Activated gamma-delta T cell (primary cell): ENCODE measurements at regions not wholly inside any gene's neighbourhood (a gene's known extent, or its start where the extent isn't known, plus 50 kb on each side); places are given as distances from the start of the nearest gene placed in this dataset.
"Not testable (repeated sequence)": the region's sequence is repeated elsewhere in the genome, so short reads cannot be mapped to it uniquely, and the experiment has no call there.

ENCODE experiments used
- DNase-seq: peaks from one replicate; lab custom pipeline; 2025; lab: John Stamatoyannopoulos, UW

DNA sequence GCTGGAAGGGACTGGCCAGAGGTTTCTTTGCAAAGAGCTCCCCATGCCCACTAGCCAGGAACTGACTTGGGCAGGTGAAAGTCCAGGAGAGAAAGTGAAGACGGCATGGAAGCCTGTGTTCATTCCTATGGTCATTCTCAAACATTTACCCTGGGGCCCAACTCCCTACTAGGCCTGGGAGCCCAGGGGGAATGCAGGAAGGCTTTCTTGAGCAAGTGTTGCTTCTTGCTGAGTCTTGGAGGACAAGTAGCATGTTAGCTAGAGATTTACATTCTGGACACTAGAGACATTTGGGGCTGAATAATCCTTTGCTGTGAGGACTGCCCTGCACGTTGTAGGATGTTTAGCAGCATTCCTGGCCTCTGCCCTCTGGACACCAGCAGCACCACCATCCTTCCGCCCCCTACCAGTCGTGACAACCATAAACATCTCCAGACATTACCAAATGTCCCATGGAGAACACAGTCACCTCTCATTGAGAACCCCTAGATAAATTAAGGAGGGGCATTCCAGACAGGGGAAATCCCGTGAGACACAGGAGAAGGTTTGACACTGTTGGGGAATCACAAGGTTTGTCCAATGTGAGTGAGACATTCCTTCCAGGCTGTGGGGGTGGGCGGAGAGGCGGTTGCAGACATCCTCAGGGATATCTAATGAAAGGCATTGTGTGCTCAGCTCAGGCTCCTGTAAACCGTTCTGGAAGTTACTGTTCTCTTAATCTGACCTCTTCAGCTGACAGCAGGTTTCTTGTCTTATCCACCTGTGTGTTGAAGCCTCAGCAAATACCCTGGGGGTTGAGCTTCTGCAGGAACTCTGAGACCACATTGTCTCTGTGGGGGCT, 236.2 kb downstream of the TLE3 start:
- no peak for DNase-seq

DNA sequence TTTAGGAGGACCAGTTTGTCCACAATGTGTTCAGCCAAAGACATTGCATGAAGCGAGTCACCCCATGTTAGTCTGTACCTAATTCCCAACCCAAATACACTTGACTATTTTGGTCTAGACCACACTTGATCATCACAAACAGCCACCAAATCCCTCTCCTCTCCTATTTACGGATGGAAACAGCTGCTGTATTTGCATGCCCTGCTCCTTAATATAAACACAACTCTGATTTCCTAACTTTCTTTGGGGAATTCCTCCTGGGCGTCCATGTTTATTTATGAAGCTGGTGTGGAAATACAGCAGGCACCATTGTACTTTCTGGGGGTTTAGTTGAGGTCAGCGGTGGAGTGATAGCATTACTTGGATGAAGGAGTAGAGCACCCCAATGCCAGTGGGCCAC, 235.2 kb downstream of the TLE3 start:
- DNase-seq = no peak

DNA sequence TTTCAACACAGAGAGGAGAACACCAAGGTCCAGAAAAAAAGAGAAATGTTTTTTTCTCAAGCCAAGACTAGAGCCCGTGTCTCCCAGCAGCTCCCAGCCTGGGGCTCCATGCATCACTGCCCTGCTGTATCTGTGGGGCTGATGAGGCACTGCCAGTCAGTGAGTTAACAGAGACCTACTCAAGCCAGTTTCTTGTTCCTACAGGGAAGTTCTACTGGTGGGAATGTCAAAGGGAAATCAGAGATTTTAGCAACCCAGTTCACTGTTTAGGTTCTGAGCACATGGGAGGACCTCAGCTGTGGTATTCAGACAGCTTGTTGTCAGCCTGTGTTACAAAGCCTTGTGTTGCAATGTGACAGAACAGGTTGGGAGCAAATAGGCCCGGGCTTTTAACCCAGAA, 234.3 kb downstream of the TLE3 start:
- no peak for DNase-seq

DNA sequence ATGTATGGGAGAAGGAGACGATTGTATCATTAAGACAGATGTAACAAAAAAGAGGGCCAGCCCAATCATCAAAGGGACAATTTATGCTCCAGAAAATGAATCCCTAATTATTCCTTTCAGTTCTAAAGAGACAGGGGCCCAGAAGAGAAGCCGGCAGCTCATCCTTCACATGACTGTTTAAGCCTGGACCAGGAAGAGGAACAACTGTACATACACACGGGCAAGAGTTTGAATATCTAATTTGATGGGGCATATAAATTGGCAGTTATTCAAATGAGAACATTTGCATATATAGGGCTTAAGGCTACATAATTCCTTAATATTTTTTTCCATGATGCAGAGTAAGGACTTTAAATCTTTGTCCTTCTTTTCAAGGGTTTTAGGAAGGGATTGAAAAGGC, 232.3 kb downstream of the TLE3 start:
- DNase-seq = no peak

DNA sequence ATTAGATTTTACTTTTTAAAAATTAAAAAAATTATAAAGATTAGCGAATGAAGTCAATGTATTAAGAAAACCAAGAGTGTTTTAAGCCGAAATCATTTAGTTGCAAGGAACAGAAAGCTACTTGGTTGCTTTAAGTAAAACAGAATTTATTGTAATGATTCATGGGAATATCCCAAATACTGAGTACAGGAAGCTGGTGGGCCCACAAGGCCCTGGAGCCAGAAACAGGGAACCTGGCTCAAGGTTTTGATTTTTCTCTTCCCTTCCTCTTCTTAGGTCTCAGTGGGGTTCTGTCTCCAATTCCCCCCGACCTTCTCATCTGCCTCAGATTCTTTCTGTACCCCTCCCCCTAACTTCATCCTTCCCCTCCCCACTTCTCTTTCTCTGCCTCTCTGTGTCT, 229.0 kb downstream of the TLE3 start:
- no peak for DNase-seq

DNA sequence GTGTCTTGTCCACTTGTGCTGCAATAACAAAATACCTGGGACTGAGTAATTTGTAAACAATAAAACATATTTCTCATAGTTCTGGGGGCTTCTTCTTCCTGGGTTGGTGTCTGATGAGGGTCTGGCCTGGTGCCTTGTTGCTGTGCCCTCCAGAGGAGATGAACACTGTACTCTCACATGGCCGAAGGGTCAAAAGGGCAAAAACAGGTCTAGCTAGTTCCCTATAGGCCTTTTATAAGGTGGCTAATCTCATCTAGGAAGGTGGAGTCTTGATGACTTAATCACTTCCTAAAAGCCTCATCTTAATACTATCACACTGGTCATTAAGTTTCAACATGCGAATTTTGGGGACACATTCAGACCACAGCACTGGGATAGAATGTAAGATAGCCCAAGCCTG, 228.4 kb downstream of the TLE3 start:
- DNase-seq = no peak

DNA sequence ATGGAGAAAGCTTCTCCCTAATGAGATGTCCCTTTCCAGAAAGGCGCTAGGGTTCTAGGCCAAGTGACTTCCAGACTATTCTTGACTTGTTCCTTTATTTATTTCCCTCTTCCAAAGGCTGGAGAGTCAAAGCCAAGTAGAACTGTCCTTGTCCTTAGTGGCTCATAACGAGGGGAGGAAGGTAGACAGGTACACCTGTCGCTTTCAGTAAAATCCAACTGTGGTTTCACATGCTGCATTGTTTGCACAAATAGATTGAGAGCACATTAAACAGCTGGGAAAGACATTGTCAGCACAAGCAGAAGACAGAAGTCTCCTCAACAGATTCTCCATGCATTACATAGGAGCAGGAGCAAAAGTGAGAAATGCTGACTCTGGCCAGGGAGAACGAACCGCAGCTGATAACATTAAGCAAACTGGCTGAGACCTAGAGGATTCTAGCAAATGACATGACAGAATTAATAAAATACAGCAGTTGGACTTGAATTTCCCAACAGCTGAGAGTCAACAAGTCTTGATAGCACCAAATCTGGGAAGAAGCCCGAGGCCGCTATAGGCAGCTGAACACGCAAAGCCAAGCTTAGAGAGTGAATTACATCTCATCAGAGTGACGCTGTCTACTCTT, 227.7 kb downstream of the TLE3 start:
- no peak for DNase-seq

DNA sequence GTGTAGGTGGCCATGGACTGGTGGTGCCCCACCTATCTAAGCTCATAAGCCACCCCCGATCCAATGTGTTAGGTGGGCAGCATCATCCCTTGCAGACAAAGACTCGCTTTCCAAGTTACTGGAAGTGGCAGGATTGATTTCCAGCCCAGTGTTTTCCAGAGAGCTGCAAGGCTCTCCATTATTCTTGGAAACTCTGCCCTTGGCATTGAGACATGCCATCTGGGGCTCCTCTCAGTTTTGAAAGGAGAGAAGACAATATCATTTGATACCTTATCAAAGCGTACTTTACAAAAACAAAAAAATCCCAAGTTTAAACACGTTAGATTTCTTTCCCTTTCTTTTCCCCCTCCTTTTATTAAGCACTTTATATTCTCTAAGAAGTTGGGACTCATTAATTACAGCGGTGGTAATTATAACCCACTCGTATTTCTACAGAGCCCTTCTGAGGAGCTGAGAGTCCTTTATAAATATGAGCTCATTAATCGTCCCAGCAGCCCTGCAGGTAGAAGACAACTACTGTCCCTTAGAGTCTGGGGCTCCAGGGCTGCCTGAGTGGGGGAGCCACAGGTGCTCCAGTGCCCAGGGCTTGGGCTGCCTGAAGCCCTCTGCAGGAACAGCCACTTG, 226.1 kb downstream of the TLE3 start:
- no peak for DNase-seq

DNA sequence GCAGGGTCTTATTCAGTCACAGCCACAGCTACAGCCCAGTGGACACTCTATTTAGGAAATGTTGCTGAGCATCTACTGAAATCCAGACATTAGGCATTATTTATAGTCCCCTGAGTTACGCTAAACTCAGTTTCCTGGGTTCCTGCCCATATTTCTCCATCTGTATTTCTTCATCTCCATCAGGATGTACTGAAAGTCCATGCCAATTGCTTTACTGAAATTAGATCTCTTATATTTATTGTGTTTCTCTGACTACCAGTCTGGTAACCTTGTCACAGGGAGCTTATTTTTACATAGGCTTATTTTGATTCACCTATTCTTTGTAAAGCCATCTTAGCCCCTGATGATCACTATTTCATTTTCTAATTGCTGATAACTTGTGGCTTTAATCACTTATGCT, 223.9 kb downstream of the TLE3 start:
- DNase-seq = no peak

DNA sequence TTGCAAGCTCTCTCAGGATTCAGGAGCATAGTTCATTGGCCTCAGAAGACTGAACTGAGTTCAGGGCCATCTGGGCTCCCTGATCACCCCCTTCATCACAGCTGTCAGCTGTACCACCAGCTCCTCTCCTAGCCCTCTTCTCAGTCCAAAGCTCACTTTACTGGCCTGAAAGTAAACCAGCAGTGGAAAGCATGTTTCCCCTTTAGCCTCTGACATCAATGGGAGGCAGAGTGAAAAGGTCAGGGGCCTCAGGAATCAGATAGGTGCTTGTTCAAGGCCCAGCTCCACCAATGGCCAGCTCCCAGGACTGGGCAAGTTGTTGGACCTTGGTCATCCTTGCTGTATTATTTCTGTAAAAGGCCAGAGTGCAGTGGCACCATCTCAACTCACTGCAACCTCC, 223.4 kb downstream of the TLE3 start:
- no peak for DNase-seq

DNA sequence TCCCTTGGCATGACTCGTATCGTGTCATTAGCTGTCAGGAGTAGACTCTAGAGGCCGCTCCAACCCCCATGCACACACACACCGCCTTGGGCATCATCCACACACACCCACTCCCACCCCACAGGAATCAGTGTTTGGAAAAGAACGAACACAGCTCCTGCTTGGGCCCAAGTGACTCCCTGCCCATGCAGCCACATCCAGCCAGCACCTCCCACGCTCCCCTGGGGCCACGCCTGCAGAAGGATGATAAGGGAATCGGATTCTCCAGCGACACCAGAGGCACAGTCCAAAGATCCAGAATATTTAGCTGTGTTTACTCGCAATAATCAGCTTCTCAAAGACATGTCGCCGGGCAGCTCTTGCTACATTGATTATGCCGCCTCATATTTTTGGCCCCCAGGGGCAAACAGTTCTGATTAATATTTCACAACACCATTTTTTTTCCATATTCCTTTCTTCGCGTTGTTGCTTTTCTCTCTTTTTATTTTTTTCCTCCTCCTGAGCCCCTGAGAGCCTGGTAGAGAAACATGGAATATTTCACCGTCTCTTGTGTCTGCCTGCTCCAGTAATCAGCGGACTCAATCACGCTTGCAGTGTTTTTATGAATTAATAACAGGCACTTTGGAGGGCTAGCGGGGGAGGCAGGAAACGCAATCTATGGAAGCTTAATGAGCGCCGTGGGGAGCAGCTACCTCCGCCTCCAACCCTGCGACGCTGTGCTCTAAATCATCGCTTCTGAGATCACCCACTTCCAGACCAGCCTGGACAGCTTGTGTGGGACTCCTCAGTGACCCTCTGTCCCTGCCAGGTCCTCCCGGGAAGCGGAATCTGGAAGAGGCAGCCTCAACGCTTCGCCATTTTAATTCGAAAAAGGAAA, 221.4 kb downstream of the TLE3 start:
- DNase-seq = no peak

DNA sequence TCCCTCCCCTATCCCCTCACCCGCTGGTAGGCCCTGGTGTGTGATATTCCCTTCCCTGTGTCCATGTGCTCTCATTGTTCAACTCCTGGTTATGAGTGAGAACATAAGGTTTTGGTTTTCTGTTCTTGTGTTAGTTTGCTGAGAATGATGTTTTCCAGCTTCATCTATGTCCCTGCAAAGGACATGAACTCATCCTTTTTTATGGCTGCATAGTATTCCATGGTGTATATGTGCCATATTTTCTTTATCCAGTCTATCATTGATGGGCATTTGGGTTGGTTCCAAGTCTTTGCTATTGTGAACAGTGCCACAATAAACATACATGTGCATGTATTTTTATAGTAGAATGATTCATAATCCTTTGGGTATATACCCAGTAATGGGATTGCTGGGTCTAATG, 217.8 kb downstream of the TLE3 start:
- not testable (repeated sequence) for DNase-seq

DNA sequence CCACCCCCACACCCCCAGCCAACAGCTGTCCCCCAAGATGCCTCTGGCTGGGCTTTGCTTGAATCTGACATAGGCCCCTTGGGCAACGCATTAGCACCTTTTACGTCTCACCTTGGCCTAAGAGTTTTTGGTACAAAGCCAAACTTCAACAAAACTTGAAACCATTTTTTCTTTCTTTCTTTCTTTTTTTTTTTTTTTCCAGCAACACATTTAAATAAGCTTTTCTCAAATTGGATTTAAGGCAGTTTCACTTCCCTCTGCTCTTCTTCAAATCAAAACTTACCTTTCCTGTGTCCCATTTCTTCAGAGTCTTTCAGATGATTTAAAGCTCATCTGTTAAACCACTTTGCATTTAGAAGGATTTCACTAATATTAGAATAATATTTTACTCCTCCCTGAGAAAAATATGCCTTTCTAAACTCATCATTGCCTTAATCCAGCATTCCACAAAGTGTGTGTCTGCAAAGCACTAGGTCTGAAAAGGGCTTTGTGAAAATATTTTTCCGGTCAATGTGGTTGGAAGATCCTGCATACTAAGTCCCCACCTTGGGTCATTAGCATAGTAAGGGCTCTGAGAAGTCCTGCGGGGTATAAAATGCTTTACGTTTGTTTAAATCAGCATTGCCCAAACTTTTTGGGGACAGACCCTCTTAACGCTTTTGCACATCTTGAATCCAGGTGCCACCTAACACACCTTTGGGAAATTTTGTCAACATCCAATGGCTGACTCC, 217.0 kb downstream of the TLE3 start:
- no peak for DNase-seq

DNA sequence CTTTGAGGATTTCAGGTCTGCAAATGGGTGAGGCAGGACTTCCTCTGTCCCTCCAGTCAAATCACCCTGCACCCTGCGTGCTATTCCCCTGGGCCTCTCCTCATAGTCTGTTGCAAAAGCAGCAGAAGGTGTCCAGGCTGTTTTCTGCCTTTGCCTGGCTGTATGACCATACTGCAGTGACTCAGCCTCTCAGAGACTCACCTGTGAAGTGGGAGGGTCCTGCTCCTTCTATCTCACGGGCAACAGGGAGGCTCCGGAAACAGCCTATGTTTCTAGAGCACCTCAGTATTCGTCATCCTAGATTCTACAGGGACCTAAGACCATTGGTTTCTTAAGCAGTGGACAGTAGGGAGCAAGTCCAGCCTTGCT, 216.4 kb downstream of the TLE3 start:
- no peak for DNase-seq

DNA sequence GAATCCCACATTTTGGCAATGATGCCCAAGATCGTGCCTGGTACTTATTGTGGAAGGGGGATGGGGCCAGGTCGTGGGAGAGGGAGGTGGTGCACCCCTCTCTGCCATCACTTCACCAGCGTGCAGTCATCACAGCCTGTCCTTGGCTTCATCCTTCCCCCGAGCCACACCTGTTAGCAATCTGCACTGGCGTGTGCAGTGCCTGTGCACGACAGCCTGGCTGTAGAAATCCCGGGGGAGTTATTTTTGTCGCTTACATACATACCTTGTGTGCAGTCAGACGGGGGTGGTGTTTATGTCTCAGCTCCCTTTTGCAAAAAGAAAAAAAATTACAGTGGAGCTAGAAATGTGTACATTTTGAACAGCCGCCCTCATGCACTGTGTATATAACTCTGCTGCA, 216.0 kb downstream of the TLE3 start:
- no peak for DNase-seq

DNA sequence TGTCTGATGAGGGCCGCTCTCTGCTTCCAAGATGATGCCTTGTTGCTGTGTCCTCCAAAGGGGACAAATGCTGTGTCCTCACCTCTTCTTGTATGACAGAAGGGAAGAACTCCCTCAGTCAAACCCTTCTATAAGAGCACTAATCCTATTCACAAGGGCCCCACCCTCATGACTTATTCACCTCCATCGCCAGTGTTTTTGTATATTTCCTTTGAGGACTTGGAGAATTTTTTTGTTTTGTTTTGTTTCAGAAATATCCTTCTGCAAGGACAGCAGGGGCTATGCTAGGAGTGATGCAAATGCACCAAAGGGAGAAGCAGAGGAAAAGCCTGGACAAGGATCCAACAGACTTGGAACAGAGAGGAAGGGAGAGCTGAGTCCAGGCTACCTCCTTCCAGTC, 214.4 kb downstream of the TLE3 start:
- DNase-seq = no peak

DNA sequence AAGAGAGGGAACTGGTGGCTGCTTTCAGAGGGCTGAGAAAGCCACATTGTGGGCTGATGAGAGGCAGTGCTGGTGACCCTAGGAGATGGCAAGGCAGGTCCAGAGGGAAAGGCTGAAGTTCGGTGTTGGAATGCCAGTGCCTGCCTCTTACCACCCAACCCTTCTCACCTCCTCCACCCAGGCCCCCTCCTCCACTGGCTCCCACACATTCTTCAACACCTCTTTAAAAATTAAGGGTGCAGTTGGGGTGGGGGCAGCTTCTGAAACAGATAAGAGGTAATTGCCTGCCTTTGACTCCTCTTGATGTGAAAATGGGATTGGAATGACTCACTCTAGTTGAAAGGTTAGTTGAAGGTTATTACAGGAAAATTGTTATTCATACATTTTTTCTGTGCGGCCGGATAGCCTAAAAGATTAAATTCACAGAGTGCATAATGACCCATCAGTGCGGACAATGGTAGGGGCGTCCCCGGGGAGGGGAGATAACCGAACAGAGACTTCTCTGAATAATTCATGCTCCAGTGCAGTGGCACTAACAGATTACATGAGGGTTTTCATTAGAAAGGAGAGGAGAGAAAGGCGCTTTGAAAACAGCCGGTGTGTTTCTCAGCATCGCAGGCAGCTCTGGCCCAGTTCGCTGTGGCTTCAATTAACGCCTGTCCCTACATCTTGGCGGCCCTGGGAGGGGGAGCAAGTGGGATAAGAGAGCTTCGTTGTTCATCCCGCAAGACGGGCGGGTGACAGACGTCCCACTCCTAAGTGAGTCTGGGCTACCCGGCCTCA, 212.4 kb downstream of the TLE3 start:
- DNase-seq = no peak

DNA sequence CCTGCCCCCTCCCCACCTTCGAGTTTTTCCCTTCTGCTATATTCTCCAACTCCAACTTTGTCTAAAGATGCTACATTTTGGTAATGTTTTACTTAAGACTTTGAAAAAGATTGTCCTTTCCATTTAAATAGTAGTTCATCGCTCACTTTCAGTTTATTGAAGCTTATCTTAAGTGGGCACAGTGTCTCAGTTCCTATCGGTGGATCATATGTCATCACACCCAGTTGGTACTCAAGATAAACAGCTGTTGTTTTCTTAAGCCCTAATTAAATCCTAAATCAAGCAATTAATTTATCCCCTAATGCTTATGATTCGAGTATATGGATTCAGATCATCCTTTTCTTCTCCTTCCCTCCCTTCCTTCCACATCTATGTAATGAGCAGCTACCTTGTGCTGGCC, 210.7 kb downstream of the TLE3 start:
- no peak for DNase-seq

DNA sequence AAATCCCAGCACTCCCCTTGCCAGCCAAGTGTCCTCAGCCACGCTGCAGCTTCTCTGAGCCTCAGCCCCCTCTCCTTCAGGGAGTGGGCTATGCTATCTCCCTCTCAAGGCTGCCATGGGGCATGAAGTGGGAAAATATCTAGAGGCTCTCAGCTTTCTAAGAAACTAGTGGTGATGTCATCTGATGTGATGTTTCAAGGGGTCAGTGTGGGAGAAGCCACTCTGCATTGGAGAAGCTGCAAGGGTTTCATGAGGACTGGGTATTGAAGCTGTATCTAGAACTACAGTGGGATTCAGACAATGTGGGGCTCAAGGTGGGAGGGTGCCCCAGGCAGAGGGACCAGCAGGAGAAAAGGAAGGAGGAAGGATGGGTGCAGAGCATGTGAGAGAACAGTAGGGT, 210.2 kb downstream of the TLE3 start:
- DNase-seq = no peak

DNA sequence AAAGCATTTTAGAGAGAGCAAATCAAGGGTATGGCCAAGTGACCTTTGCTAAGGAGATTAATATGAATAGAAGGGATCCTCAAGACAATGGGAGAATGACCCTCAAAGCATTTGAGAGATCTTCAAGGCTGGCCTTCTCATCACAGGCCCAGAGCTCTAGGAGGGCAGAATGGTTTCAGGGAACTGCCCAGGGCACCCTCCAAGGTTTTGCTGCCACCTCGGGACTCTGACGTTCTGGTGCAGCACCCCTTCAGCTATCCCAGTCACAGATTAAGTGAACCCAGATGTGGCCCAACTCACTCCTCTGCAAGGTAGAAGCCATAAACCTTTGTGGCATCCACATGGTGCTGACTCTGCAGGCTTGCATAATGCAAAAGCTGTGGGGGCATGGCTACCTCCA, 209.3 kb downstream of the TLE3 start:
- no peak for DNase-seq

DNA sequence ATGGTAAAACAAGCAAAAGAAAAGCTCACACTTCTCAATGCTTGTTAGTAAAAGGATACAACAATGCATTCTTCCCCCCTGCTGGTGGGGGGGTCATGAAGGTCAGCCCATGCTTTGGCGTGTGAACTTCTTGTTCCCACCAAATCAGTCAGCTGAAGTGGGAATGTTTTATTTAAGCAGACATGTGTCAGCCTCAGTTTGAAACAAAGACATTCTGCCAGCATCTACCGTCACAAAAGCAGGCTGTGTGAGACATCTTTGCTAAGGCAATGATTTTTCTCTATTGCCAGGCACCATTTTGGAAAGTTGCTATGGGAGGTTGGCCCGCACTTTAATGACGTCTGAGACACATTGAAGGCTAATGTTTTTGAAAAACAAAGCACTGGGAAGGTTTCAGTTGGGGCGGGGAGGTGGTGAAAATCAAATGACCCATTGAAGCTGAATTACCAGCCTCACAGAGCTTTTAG, 206.6 kb downstream of the TLE3 start:
- no peak for DNase-seq
